K562 (cell line): ENCODE measurements at regions not wholly inside any gene's neighbourhood (a gene's known extent, or its start where the extent isn't known, plus 50 kb on each side); places are given as distances from the start of the nearest gene placed in this dataset.

Experiments used
- ARHGAP35 ChIP-seq: fragments of 450-650 bp; IDR thresholded peaks from 2 replicates; pipeline ENCODE4 v1.6.1; 2018; ENCODE audit not compliant: partially characterized antibody
- DACH1 ChIP-seq: fragments of 450-650 bp; IDR thresholded peaks from 2 replicates; pipeline ENCODE4 v1.6.1; 2018; ENCODE audit not compliant: partially characterized antibody
- EP300 ChIP-seq: IDR thresholded peaks from 2 replicates; pipeline ENCODE4 v1.6.1; 2012; ENCODE audit warnings: low read length, improper control_type of control experiment
- HNRNPK ChIP-seq: fragments of 200-400 bp; formaldehyde crosslinking; IDR thresholded peaks from one replicate; pipeline ENCODE4 v1.6.1; 2018; ENCODE audit warnings: mild to moderate bottlenecking, low read depth, low read length; ENCODE audit not compliant: poor library complexity, severe bottlenecking
- HNRNPLL ChIP-seq: fragments of 200-400 bp; formaldehyde crosslinking; IDR thresholded peaks from 2 replicates; pipeline ENCODE4 v1.6.1; 2017; ENCODE audit warnings: low read length, low read depth, mild to moderate bottlenecking; ENCODE audit not compliant: poor library complexity, severe bottlenecking
- MXI1 ChIP-seq: IDR thresholded peaks from 2 replicates; pipeline ENCODE4 v1.6.1; 2011; ENCODE audit warnings: low read depth, mild to moderate bottlenecking, improper control_type of control experiment, low read length
- RBM39 ChIP-seq: fragments of 200-400 bp; formaldehyde crosslinking; optimal IDR thresholded peaks from 2 replicates; pipeline ENCODE3; 2018; ENCODE audit warnings: low read depth, low read length
- TF ChIP-seq, protein P1 (sequence below), 3 experiments: IDR thresholded peaks in 2 of 3; conservative IDR thresholded peaks in 1 of 3; 2 replicates each; pipeline ENCODE4 v1.5.1; 2011 to 2012; ENCODE audit warnings: low read length in 3 of 3, mild to moderate bottlenecking in 3 of 3, control low read depth in 2 of 3, improper control_type of control experiment in 1 of 3, inconsistent platforms in 1 of 3, low read depth in 1 of 3, mixed read lengths in 1 of 3, moderate library complexity in 1 of 3; ENCODE audit not compliant: insufficient read depth in 2 of 3

GRCh38 chr7:49483142-49483541, 290.3 kb upstream of the VWC2 start:
- TF ChIP-seq ARHGAP35 (no peak), HNRNPLL (no peak), MXI1 (no peak), RBM39 (no peak), HNRNPK (no peak), DACH1 (no peak), EP300 (no peak)
- TF ChIP-seq, protein P1, sequence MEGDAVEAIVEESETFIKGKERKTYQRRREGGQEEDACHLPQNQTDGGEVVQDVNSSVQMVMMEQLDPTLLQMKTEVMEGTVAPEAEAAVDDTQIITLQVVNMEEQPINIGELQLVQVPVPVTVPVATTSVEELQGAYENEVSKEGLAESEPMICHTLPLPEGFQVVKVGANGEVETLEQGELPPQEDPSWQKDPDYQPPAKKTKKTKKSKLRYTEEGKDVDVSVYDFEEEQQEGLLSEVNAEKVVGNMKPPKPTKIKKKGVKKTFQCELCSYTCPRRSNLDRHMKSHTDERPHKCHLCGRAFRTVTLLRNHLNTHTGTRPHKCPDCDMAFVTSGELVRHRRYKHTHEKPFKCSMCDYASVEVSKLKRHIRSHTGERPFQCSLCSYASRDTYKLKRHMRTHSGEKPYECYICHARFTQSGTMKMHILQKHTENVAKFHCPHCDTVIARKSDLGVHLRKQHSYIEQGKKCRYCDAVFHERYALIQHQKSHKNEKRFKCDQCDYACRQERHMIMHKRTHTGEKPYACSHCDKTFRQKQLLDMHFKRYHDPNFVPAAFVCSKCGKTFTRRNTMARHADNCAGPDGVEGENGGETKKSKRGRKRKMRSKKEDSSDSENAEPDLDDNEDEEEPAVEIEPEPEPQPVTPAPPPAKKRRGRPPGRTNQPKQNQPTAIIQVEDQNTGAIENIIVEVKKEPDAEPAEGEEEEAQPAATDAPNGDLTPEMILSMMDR (IDR thresholded peaks at IDR 0.05 in 2 of 3, conservative IDR thresholded peaks at IDR 0.05 in 1 of 3; ENCODE audit: insufficient read depth in 2 of 3, low read depth in 1 of 3, low read length in 3 of 3) = no peak
